ENCODE measurements at regions not wholly inside any gene's neighbourhood (a gene's known extent, or its start where the extent isn't known, plus 50 kb on each side); places are given as distances from the start of the nearest gene placed in this dataset.
"Not testable (repeated sequence)": the region's sequence is repeated elsewhere in the genome, so short reads cannot be mapped to it uniquely, and the experiment has no call there.

DNA sequence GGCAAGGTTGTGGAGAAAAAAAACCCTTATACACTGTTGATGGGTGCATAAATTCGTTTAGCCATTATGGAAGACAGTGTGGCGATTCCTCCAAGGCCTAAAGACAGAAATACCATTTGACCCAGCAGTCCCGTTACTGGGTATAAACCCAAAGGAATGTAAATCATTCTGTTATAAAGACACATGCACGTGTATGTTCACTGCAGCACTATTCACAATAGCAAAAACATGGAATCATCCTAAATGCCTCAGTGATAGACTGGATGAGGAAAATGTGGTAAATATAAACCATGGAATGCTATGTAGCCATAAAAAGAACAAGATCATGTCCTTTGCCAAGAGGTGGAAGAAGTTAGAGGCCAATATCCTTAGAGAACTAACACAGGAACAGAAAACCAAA lies 119.9 kb upstream of the PRR16 start:
- DNase-seq (ENCODE audit: low read depth), result no peak

DNA sequence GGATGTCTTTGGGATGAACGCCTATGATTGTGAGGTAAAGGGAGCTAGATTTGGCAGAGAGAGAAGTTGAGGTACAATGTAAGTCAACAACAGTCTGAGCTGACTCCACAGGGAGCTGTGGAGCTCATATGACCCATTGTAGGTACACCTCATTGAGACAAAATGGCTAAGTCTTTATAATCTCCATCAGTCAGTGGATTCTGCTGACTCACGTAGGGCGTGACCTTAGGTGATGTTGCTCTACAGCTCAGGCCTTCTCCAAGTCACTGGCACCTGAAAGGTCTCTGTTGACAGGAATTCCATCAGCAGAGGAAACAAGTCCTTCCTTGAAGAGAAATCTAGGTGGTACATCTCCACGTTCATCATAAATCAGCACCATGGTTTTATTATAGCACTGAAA lies 118.2 kb upstream of the PRR16 start:
- DNase-seq (ENCODE audit: low read depth), result no peak

DNA sequence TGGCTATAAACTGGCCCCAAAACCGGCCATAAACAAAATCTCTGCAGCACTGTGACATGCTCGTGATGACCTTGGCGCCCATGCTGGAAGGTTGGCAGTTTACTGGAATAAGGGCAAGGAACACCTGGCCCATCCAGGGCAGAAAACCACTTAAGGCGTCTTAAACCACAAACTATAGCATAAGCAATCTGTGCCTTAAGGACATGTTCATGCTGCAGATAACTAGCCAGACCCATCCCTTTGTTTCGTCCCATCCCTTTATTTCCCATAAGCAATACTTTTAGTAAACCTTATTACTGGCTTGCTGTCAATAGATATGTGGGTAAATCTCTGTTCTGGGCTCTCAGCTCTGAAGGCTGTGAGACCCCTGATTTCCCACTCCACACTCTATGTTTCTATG lies 113.0 kb upstream of the PRR16 start:
- DNase-seq (ENCODE audit: low read depth), result not testable (repeated sequence)

DNA sequence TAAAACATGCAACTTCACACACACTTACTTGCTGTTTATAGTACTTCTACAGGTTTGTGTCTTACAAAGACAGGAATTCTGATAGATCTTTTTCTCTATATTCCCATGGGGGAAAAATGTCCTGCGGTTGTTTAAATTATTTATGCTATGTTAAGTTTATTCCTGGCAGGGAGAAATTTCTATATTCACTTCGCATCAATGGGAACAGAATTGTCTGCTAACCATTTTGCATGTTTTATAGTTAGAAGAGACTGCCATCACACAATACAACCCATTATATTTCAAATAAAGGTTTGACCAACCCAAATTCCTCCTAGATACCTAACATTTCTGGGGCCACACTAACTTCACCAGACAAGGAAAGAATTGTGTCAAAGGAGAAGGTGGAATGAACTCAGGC lies 110.0 kb upstream of the PRR16 start:
- DNase-seq (ENCODE audit: low read depth), result no peak

DNA sequence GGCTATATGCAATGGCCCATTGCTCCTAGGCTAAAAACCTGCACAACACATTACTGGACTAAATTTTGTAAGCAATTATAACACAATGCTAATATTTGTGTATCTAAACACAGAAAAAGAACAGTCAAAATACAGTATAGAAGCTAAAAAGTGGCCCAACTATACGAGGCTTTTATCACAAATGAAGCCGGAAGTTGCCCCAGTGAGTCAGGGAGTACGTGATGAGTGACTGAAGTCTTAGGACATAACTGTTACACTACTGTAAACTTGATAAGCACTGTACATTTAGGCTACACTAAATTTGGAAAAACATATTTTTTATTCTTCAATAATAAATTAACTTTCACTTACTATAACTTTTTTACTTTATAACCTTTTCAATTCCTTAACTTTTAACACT lies 105.2 kb upstream of the PRR16 start:
- DNase-seq (ENCODE audit: low read depth), result no peak

DNA sequence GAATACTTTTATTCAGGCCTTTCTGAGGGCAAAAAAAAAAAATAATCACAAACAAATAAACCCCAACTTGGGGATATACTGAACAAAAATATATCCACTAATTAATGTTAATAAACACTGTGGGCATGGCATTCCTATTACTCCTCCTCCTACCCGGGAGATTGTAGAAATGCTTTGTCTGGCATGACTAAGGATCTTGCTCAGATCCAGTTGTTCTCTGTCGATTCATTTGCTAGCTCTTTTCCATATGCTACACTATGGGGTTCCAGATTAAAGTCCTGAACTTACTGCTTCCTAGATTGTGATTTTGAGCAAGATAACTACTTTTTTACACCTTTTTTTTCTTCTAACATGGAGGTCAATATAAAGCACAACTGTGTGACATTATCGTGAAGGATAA lies 102.2 kb upstream of the PRR16 start:
- DNase-seq (ENCODE audit: low read depth), result no peak

DNA sequence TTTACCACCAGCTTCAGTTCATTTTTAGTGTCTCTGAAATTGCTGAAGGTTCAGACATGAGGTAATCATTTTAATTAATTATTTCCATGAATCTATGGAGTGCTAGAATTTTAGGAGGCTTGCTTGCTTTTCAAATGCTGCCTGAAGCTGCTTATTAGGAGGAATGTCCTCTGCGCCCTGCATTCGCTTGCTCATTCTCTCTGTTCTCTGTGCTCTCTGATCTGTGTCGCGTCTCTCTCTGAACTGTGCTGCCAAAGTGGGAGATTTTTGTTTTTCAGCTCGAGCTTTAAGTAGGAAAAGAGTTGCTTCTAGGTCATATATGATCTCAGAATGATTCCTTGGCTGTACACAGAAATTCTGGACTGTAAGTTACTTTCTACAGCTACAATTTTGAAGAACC lies 101.7 kb upstream of the PRR16 start:
- DNase-seq (ENCODE audit: low read depth), result no peak

DNA sequence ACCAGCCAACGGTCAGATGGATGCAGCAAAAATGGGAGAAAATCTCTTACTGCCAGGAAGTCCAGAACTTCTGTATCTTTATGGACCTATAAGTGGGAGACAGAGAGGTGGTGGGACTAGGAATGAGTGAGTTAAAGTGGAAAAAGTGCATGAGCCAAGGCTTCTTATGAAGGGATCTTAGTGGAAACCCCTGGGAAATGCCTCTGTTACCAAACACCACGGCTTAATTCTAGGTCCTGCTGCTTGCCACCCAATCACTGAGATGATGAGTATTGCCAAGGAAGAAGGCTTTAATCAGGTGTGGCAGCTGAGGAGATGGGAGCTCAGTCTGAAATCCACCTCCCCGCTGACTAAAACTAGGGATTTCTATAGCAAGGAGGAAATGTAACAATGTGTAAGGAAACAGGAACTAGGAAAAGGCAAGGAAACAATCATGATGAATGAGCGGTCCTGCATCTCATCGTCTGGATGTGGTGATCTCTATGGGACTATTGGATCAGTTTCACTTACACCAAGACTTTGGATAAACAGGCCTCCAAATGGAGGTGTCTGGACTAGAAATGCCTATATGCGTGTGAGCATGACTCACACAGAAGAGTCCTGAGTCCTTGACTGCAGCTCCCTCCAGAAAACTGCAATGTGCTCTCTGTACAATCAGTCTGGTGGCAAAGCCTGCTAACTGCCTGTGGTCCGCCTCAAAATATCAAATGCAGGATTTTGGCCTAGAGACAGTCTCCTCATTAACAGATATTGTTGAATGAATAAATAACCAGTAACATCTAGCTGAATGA lies 98.2 kb upstream of the PRR16 start:
- no peak for DNase-seq (ENCODE audit: low read depth)

DNA sequence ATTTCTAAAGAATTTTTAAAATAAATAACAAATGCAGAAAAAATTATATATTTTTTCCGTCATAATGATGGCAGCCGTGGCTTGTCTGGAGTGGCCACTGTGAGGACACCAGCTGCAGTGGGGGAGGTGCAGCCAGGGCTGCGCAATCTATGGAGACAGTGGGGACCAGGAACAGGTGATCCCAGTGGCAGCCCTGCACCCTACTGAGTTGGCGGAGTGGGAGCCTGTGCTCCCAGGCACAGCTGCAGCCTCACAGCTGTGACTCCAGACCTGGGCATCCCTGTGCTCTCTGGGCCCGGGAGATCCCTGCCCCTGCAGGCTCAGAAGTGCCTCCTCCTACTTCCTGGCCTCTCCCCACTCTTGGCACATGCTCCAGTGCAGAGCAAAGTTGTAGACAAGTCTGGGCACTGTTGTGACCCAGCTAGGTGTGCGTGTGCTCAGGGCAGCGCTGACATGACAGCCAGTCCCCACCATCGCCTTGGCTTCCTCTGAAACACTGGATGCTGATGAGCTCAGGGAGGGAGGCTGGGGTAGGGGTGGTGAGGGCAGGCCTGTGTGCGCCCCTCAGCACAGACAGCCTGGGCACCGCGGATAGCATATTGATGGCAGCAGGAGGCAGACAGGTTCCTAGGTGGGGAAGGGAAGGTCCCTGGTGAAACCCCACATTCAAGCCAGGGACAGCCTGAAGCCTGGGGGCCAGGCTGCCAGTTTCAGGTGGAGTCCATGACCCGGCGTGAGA lies 96.0 kb upstream of the PRR16 start:
- no peak for DNase-seq (ENCODE audit: low read depth)

DNA sequence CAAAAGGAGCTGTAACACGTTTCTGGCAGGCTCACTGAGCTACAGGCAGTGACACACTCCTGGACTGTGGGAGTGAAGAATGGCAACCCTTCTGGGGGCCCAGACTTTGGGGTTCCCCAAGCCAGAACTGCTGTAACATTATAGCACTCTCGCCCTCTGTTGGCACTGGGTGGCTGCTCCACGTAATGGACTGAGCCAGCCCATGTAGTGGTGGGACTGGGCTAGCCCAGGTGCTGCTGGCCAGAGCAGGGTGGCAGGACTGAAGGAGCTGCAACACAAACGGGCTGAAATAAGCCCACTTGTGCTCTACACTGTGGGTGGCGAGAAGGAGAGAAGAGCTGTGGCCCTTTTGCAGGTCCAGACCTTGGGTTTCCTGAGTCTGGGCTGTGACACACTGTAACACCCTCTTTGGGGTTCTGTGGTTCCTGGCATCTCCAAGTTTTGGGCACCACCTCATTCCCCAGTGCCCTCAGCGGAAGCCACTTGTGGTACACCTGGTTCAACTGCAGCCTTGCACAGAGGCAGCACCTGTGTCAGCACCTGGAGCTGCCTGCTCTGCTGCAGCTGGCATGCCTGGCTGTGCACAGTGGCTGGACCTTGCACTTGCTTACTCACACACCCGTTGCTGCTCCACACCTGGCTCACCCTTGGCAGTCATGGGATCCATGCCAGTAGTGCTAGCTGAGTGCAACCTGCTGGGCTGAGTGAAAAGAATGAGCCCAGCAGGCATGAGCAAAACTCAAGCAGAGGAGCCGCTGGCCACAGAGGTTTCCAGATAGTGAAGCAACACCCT lies 95.0 kb upstream of the PRR16 start:
- DNase-seq (ENCODE audit: low read depth), result no peak

DNA sequence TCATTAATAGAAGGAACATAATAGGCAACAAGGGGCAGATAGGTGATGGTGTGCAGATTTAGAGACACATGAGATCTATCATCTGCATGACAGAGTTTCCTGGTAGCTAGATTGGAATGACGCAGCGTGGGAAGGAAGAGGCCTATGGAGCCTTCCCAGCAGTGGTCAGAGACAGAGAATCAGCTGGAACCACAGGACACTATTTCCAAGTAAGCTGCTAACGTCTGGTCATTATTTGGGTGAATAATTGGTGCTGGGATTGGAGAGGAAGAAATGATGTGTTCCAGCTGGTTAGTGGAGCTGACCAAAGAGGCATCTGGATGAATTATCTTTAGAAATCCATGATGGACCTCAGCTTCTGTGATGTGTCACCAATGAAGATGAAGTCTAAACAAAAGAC lies 91.2 kb upstream of the PRR16 start:
- no peak for DNase-seq (ENCODE audit: low read depth)

DNA sequence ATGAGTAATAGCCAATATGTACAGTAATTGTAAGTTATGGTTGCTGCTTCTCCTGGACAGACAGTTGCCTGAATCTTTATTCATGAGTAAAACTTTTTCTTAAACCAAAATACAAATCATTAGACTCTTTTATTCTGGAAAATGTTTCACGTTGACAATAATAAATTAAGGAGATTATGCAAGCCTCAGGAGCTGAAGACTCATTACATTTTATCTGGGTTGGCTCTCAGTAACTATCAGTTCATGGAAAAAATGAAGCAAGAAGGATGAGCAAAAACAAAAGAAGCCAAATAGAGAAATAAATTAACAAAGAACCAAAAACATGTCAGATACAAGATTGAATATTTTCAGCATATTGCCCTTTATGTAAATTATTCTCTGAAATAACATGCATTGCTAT lies 88.9 kb upstream of the PRR16 start:
- no peak for DNase-seq (ENCODE audit: low read depth)

DNA sequence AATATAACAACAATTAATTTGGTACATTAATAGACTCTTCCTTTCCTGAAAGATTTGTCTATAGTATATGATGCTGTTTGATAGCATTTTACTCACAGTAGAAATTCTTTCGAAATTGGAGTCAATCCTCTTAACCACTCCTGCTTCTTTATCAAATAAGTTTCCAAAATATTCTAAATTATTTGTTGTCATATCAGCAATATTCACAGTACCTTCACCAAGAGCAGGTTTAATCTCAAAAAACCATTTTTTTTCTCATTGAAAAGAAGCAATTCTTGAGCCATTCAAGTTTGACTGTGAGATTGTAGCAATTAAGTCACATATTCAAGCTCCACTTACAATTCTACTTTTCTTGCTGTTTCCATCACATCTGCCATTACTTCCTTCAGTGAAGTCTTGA lies 83.5 kb upstream of the PRR16 start:
- no peak for DNase-seq (ENCODE audit: low read depth)

DNA sequence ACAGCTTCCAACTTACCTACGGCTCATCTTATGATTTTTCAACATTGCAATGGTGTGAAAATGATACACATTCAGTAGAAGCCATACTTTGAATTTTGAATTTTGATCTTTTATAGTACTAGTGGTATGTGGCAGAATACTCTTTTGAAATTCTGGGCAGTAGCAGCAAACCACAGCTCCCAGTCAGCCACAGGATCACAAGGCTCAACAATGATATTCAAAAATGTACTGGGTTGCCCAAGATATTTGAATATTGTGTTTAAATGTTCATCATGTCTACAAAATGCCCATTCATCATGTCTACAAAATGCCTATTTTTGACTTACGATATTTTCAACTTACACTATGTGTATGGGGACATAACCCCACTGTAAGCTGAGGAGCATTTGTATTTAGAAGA lies 81.3 kb upstream of the PRR16 start:
- no peak for DNase-seq (ENCODE audit: low read depth)

DNA sequence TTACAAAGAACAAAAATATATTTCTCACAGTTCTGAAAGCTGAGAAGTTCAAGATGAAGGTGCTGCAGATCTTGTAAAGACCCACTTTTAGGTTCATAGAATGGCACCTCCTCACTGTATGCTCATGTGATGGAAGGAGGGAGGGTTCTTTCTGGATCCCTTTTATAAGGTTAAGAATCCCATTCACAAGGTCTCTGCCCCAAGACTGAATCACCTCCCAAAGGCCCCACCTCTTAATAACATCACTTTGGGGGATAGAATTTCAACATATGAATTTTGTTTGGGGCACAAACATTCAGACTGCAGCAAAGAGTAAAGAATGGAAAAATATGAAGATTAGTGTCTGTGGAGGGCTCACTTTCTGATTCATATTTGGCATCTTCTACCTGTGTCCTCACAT lies 77.1 kb upstream of the PRR16 start:
- no peak for DNase-seq (ENCODE audit: low read depth)

DNA sequence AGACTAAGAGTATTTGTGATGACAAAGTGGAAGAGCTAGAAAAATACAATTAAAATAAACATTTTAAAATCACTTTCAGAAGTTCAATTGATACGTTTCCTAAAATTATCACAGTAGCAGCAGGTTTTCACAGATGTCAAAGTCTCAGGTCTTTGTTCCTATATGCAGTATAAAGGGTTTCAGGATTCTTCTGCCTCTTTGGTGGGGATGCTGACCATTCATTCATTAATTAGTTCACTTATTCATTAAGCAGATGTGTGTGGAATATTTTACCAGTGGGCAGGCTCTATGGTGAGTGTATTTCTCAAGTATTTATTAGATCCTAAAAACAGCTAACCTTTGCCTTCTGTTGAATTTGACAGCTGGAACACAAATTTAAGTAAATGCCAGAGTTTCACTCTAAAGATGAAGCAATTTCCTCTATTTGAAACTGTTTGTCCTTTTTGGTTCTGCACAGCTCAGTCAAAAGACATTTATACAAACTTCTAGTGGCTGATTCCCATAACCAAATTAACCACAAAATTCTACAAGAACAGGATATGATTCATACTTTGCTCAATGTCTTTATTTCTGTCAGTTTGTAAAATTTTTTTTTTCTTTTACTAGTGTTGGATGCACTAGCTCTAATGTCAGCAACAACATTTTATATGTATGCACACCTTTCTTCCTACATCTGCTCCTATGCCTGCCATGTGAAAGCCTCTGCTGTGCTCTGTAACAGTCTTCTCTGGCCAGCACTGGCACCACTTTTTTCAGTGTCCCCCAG lies 75.9 kb upstream of the PRR16 start:
- DNase-seq (ENCODE audit: low read depth), result peak; percentile 87

DNA sequence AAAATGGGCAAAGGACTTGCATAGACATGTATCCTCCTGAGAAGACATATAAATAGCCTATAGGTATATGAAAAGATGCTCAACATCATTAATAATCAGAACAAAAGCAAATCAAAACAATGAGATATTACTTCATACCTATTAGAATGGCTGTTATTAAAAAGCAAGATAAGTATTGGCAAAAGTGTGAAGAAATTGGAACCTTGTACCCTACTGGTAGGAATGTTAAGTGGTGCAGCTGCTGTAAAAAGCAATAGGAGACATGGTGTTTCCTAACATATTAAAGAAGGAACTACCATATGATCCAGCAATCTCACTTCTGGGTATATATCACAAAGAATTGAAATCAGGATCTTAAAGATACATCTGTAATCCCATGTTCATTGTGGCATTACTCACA lies 69.8 kb upstream of the PRR16 start:
- DNase-seq (ENCODE audit: low read depth), result no peak

DNA sequence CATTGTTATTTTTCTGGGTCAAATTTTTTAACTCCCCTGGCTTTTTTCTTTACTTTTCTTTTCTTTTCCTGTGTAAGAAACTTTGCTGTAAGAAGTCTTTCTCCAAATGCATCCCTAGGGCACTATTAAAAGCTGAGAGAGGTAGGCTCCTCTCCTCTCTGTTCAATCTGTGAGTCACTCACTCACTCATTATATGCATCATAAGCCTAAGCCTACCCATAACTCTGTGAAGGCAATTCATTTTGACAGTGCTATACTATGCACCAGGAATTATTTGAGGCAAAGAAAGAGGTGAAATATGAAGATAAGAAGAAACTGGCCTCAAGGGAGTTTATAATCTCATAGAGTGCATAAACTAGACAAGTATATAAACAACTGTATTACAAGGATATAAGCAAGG lies 67.9 kb upstream of the PRR16 start:
- no peak for DNase-seq (ENCODE audit: low read depth)

DNA sequence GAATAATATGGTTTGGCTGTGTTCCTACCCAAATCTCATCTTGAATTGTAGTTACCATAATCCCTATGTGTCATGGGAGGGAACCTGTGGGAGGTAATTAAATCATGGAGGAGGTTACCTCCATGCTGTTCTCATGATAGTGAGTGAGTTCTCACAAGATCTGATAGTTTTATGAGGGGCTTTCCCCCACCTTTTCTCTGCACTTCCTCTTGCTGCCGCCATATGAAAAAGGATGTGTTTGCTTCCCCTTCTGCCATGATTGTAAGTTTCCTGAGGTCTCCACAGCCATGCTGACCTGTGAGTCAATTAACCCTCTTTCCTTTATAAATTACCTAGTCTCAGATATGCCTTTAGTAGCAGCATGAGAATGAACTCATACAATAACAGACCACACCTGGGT lies 63.7 kb upstream of the PRR16 start:
- DNase-seq (ENCODE audit: low read depth), result no peak

DNA sequence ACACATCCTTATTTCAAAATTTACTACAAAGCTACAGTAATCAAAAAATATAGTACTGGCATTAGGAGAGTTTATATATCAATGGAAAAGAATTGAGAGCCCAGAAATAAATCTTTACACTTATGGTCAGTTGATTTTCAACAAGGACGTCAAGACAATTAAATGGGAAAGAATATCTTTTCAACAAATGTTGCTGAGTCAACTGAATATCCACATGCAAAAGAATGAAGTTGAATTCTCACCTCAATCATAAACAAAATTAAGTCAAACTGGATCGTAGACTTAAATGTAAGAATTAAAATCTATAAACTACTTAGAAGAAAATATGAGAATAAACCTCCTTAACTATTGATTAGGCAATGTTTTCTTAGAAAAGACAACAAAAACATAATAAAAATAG lies 61.5 kb upstream of the PRR16 start:
- DNase-seq (ENCODE audit: low read depth), result no peak

DNA sequence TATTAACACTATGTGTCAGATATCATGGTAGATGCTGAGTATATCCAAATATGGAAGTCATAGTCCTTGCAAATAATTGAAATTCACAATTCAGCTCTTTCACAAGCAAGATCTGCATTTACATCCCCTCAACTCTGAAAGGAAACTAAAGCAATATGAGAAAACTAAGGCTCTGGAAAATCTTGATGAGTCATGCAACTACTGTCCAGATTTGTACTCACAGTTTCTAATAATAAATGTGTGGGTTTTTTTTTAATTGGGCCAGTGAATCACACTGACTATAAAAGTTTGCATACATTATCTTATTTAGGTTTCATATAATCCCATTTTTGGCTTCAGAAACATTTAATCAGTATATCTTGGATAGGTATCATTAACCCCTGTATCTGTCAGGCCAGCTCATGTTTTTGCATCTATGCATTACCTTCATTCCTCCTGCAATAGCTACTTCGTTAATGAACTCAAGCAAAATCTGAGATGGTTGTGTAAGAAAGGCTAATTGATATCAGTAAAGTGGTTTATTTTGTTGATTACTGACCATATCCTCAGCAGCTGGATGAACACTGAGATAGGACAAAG lies 58.7 kb upstream of the PRR16 start:
- DNase-seq (ENCODE audit: low read depth), result peak; percentile 73

DNA sequence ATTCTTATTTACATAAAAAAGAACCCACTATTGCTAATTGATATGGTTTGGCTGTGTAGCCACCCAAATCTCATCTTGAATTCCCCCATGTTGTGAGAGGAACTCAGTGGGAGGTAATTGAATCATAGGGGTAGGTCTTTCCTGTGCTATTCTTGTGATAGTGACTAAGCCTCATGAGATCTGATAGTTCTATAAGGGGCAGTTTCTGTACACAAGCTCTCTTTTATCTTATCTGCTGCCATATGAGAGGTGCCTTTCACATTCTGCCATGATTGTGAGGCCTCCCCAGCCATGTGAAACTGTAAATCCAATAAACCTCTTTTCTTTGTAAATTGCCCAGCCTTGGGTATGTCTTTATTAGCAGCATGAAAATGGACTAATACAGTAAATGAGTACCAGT lies 58.2 kb upstream of the PRR16 start:
- no peak for DNase-seq (ENCODE audit: low read depth)

Data from fibroblast of the conjunctiva (primary cell).